ENCODE measurements at regions not wholly inside any gene's neighbourhood (a gene's known extent, or its start where the extent isn't known, plus 50 kb on each side); places are given as distances from the start of the nearest gene placed in this dataset.

DNA sequence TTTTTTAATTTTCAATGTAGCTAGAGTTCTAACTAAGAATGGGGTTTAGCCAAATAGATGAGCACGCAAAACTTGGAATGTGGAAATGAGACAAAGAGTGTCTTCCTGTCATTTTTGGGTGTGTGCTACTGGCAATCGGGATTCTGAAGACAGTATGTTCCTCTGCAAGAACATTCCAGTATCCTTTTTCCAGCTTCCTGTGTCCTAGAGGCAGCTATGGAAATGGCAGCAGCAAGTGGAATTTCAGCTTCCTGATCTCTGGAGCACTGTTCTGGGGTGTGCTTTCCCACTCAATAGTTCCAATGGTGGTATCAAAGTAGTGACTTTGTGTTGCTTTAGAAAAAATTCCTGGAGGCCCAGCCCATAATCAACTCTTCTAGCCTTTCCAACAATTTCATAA, 642.9 kb upstream of the KCNMB2 start:
- TF ChIP-seq, protein P1, sequence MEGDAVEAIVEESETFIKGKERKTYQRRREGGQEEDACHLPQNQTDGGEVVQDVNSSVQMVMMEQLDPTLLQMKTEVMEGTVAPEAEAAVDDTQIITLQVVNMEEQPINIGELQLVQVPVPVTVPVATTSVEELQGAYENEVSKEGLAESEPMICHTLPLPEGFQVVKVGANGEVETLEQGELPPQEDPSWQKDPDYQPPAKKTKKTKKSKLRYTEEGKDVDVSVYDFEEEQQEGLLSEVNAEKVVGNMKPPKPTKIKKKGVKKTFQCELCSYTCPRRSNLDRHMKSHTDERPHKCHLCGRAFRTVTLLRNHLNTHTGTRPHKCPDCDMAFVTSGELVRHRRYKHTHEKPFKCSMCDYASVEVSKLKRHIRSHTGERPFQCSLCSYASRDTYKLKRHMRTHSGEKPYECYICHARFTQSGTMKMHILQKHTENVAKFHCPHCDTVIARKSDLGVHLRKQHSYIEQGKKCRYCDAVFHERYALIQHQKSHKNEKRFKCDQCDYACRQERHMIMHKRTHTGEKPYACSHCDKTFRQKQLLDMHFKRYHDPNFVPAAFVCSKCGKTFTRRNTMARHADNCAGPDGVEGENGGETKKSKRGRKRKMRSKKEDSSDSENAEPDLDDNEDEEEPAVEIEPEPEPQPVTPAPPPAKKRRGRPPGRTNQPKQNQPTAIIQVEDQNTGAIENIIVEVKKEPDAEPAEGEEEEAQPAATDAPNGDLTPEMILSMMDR (conservative IDR thresholded peaks at IDR 0.05; ENCODE audit: low read depth, low read length), result no peak
- TF ChIP-seq EZH2phosphoT487 (IDR thresholded peaks at IDR 0.05; ENCODE audit: borderline replicate concordance, low read length), result no peak

Measured in PC-3 (cell line).